K562 (cell line): ENCODE measurements at regions not wholly inside any gene's neighbourhood (a gene's known extent, or its start where the extent isn't known, plus 50 kb on each side); places are given as distances from the start of the nearest gene placed in this dataset.

ENCODE experiments used
- ATAC-seq: fragments of 200-7000 bp; cut with Tn5 transposase; 3 replicates; pipeline ENCODE4 v1.9.1; 2020; ENCODE audit warnings: moderate library complexity
- BruUV-seq: library from RNA; stranded (reverse); fragments of 400-500 nt; replicated peaks from 2 replicates; lab custom pipeline; 2021; lab: Mats Ljungman, UMichigan
- CTCF ChIA-PET: fragments of 300-600 bp; formaldehyde crosslinking; extraction: SDS; loops from one replicate; lab custom pipeline; 2021; ENCODE audit warnings: low intra/inter-chr PET ratio; lab: Yijun Ruan, JAX
- POLR2A ChIA-PET: fragments of 300-600, 350-650 bp; sonication (Branson Sonifier 250); formaldehyde crosslinking; extraction: SDS; loops from one replicate; lab custom pipeline; 2021; ENCODE audit warnings: antibody characterized with exemption, inconsistent platforms; lab: Yijun Ruan, JAX
- DNase-seq, 4 experiments: peaks; one replicate each; pipeline versions ENCODE4 v3.0.0 to v3.0.0-alpha.2; 2011 to 2018; ENCODE audit warnings: low spot score in 3 of 4, mixed read lengths in 3 of 4; ENCODE audit errors: extremely low read depth in 1 of 4
- FAIRE-seq: peaks from 2 replicates; lab custom pipeline; 2011; peaks lifted over from hg19 to GRCh38; lab: Jason Lieb, UNC
- H2AFZ ChIP-seq: 2 replicates; pipeline ENCODE4 v1.6.0; 2011; ENCODE audit warnings: low read depth, low read length, control low read depth, inconsistent platforms
- H3K27ac ChIP-seq: fragments of 200-600 bp; 3 replicates; pipeline ENCODE4 v1.8.0; 2011; ENCODE audit warnings: low read depth, mild to moderate bottlenecking, control low read depth, inconsistent platforms, low read length, moderate library complexity, mixed read lengths; ENCODE audit errors: extremely low read depth
- H3K27me3 ChIP-seq, 2 experiments: fragments of 300-600 bp in 1 of 2; 2 replicates in 1 of 2; 3 replicates in 1 of 2; pipeline versions ENCODE4 v1.6.0 to v1.8.0; 2011; ENCODE audit warnings: inconsistent platforms in 2 of 2, low read length in 2 of 2, mild to moderate bottlenecking in 1 of 2, mixed read lengths in 1 of 2, moderate library complexity in 1 of 2; ENCODE audit not compliant: control insufficient read depth in 2 of 2, insufficient read depth in 2 of 2
- H3K36me3 ChIP-seq: fragments of 300-600 bp; 3 replicates; pipeline ENCODE4 v1.8.0; 2011; ENCODE audit warnings: mild to moderate bottlenecking, low read length, inconsistent platforms; ENCODE audit not compliant: control insufficient read depth, insufficient read depth
- H3K4me1 ChIP-seq, 2 experiments: fragments of 200-600 bp in 1 of 2; replicated peaks in 1 of 2; 2 replicates in 1 of 2; 3 replicates in 1 of 2; pipeline versions ENCODE4 v1.5.1 to v1.8.0; 2011; ENCODE audit warnings: inconsistent platforms in 2 of 2, low read length in 2 of 2, mild to moderate bottlenecking in 1 of 2, mixed read lengths in 1 of 2, moderate library complexity in 1 of 2; ENCODE audit not compliant: control insufficient read depth in 2 of 2, insufficient read depth in 2 of 2
- H3K4me2 ChIP-seq: 2 replicates; pipeline ENCODE4 v1.6.1; 2011; ENCODE audit warnings: low read length, control low read depth, inconsistent platforms, mixed read lengths; ENCODE audit not compliant: insufficient read depth
- H3K4me3 ChIP-seq: fragments of 200-600 bp; sonication (generic), shearing (Covaris generic); 2 replicates; pipeline ENCODE4 v1.5.1; 2016; ENCODE audit warnings: control low read depth, inconsistent platforms
- H3K79me2 ChIP-seq: fragments of 200-600 bp; 3 replicates; pipeline ENCODE4 v1.8.0; 2011; ENCODE audit warnings: low read length, inconsistent platforms; ENCODE audit not compliant: control insufficient read depth, insufficient read depth
- H3K9ac ChIP-seq, 2 experiments: 2 replicates each; pipeline versions ENCODE4 v1.6.0 to v1.6.1; 2011; ENCODE audit warnings: low read depth in 2 of 2, low read length in 2 of 2, control low read depth in 1 of 2, inconsistent platforms in 1 of 2, mild to moderate bottlenecking in 1 of 2, mixed read lengths in 1 of 2; ENCODE audit not compliant: insufficient read depth in 1 of 2
- H3K9me1 ChIP-seq: one replicate; pipeline ENCODE4 v1.6.0; 2011; ENCODE audit warnings: inconsistent platforms, mild to moderate bottlenecking, low read length, moderate library complexity; ENCODE audit not compliant: control insufficient read depth, insufficient read depth
- H3K9me3 ChIP-seq: replicated peaks from 2 replicates; pipeline ENCODE4 v1.5.1; 2011; ENCODE audit warnings: low read depth, low read length, inconsistent platforms; ENCODE audit not compliant: control insufficient read depth, insufficient read depth
- H4K20me1 ChIP-seq: replicated peaks from 2 replicates; pipeline ENCODE4 v1.6.1; 2011; ENCODE audit warnings: low read length, inconsistent platforms, mixed read lengths; ENCODE audit not compliant: control insufficient read depth, insufficient read depth
- RCOR1 ChIP-seq, 2 experiments: IDR thresholded peaks; 2 replicates each; pipeline ENCODE4 v1.6.1; 2012; ENCODE audit warnings: low read depth in 2 of 2, low read length in 2 of 2, borderline replicate concordance in 1 of 2, improper control_type of control experiment in 1 of 2
- TFE3 ChIP-seq: fragments of 450-650 bp; formaldehyde crosslinking; IDR thresholded peaks from 2 replicates; pipeline ENCODE4 v1.4.0; 2020; ENCODE audit warnings: mild to moderate bottlenecking, mixed read lengths
- ZFP30 ChIP-seq: fragments of 250-450 bp; sonication (Bioruptor Pico); IDR thresholded peaks from 2 replicates; pipeline ENCODE4 v1.8.0; 2022; ENCODE audit warnings: moderate library complexity, mild to moderate bottlenecking, inconsistent platforms, borderline replicate concordance
- WGBS: fragments of 100-300 bp; shearing (Covaris generic); methylation state at CpG from one replicate; pipeline ENCODE4 v1.1.6; 2016; ENCODE audit warnings: low coverage, mixed read lengths; ENCODE audit not compliant: insufficient coverage; ENCODE audit errors: missing lambda C conversion rate; 5-methylcytosine and 5-hydroxymethylcytosine counted together
- in situ Hi-C: fragments of 300-500 bp; cut with MboI; formaldehyde crosslinking; loops from 4 replicates; pipeline ENCODE4 v1.15.0; 2018; ENCODE audit warnings: inconsistent platforms, mixed read lengths
- intact Hi-C: fragments of 100-400 bp; cut with micrococcal nuclease; formaldehyde crosslinking; loops from 2 replicates; pipeline ENCODE4 v1.14.2; 2022

GRCh38 chr3:11736136-11736833, 92.6 kb upstream of the VGLL4 start:
- in situ Hi-C loops (no loop called here), intact Hi-C loops (no loop called here)
- H3K79me2 ChIP-seq = no peaks in the 10 kb centered on the region
- no peak overlapping the region for H3K4me2 ChIP-seq
- no peaks in the 10 kb centered on the region for H3K9me3 ChIP-seq
- FAIRE-seq (no peak), DNase-seq (no peak), ATAC-seq (no peak)
- peaks cover 30 to 53% of the 10 kb centered on the region in 2 experiments for H3K27me3 ChIP-seq
- H3K4me1 ChIP-seq = no peaks in the 10 kb centered on the region
- H3K36me3 ChIP-seq = no peaks in the 10 kb centered on the region
- H4K20me1 ChIP-seq = no peaks in the 10 kb centered on the region
- H3K27ac ChIP-seq = no peak overlapping the region
- POLR2A ChIA-PET = interaction anchor here (0.6 kb wide), 1 partner anchor 8 kb away, joined by 3 read pairs; no protein-coding TSS in a partner anchor
- H2AFZ ChIP-seq = no peak overlapping the region
- TF ChIP-seq ZFP30 (CRISPR knock-in tag) (no peak), TFE3 (CRISPR knock-in tag) (0 out of 2 replicates have a peak, but pooled peaks have one; percentile 13), RCOR1 (IDR thresholded peaks at IDR 0.05; ENCODE audit: borderline replicate concordance in 1 of 2, low read depth in 2 of 2, low read length in 2 of 2) (no peak)
- H3K9me1 ChIP-seq = no peaks in the 10 kb centered on the region
- BruUV-seq = no TSS peak
- H3K4me3 ChIP-seq = no peak overlapping the region
- H3K9ac ChIP-seq = no peak overlapping the region
- 0% methylated on average over 9 of the region's 9 CpGs for WGBS
- CTCF ChIA-PET = no interaction called here
